SU-DHL-6 (cell line): ENCODE measurements at regions not wholly inside any gene's neighbourhood (a gene's known extent, or its start where the extent isn't known, plus 50 kb on each side); places are given as distances from the start of the nearest gene placed in this dataset.
"Not testable (repeated sequence)": the region's sequence is repeated elsewhere in the genome, so short reads cannot be mapped to it uniquely, and the experiment has no call there.

Source experiments
- H2AFZ ChIP-seq: fragments of 200-600 bp; sonication (generic); 2 replicates; pipeline ENCODE4 v1.6.1; 2014; ENCODE audit warnings: low read depth, mild to moderate bottlenecking, moderate library complexity, mixed read lengths, antibody characterized with exemption, low read length; ENCODE audit not compliant: severe bottlenecking
- H3F3A ChIP-seq: fragments of 200-600 bp; shearing (Covaris generic); 2 replicates; pipeline ENCODE4 v1.6.0; 2016; ENCODE audit warnings: antibody characterized with exemption, mild to moderate bottlenecking; ENCODE audit not compliant: insufficient read depth
- H3K27ac ChIP-seq: fragments of 200-600 bp; sonication (generic); 2 replicates; pipeline ENCODE4 v1.5.1; 2016; ENCODE audit warnings: low read depth, mild to moderate bottlenecking, low read length, moderate library complexity, mixed read lengths
- H3K27me3 ChIP-seq: fragments of 200-600 bp; sonication (generic), shearing (Covaris generic); 2 replicates; pipeline ENCODE4 v1.6.0; 2014; ENCODE audit warnings: mild to moderate bottlenecking, low read length
- H3K36me3 ChIP-seq: fragments of 200-600 bp; sonication (generic); 2 replicates; pipeline ENCODE4 v1.6.1; 2014; ENCODE audit warnings: mild to moderate bottlenecking, low read length, mixed read lengths
- H3K4me2 ChIP-seq: fragments of 300-600, 200-600 bp; shearing (Covaris generic), sonication (generic); 2 replicates; pipeline ENCODE4 v1.6.0; 2014; ENCODE audit warnings: low read length, low read depth, mild to moderate bottlenecking; ENCODE audit not compliant: poor library complexity, severe bottlenecking
- H3K4me3 ChIP-seq: fragments of 200-600 bp; sonication (generic); 2 replicates; pipeline ENCODE4 v1.5.1; 2014; ENCODE audit warnings: antibody characterized with exemption, low read length, mild to moderate bottlenecking, mixed read lengths; ENCODE audit not compliant: insufficient read depth, poor library complexity, severe bottlenecking
- H3K79me2 ChIP-seq: fragments of 200-600 bp; sonication (generic); 2 replicates; pipeline ENCODE4 v1.6.1; 2014; ENCODE audit warnings: mild to moderate bottlenecking, low read length, moderate library complexity; ENCODE audit not compliant: insufficient read depth
- H3K9ac ChIP-seq: fragments of 200-600 bp; sonication (generic); 2 replicates; pipeline ENCODE4 v1.7.0; 2014; ENCODE audit warnings: mild to moderate bottlenecking, low read length
- H3K9me2 ChIP-seq: fragments of 200-600 bp; sonication (generic); replicated peaks from 2 replicates; pipeline ENCODE4 v1.6.1; 2014; ENCODE audit warnings: low read length; ENCODE audit not compliant: insufficient read depth
- H3K9me3 ChIP-seq: fragments of 200-600 bp; sonication (generic); 2 replicates; pipeline ENCODE4 v1.6.1; 2014; ENCODE audit warnings: low read length, mixed read lengths; ENCODE audit not compliant: insufficient read depth
- H4K20me1 ChIP-seq: fragments of 200-600 bp; sonication (generic); 2 replicates; pipeline ENCODE4 v1.6.1; 2014; ENCODE audit warnings: low read depth, mild to moderate bottlenecking, antibody characterized with exemption, low read length, moderate library complexity, mixed read lengths
- CTCF ChIP-seq: fragments of 200-600 bp; sonication (generic); IDR thresholded peaks from one replicate; pipeline ENCODE4 v1.5.1; 2017; ENCODE audit warnings: antibody characterized with exemption, mild to moderate bottlenecking, low read length, moderate library complexity; ENCODE audit not compliant: insufficient read depth, poor library complexity, severe bottlenecking
- EZH2phosphoT487 ChIP-seq: fragments of 200-600 bp; sonication (generic), shearing (Covaris generic); conservative IDR thresholded peaks from 2 replicates; pipeline ENCODE4 v1.6.1; 2018; ENCODE audit warnings: mild to moderate bottlenecking, antibody characterized with exemption, low read length, moderate library complexity, mixed read lengths

GRCh38 chr5:174897281-174897950 lies 173.0 kb downstream of the MSX2 start:
- no peak overlapping the region for H3K4me3 ChIP-seq
- H3K36me3 ChIP-seq: no peaks in the 10 kb centered on the region
- H3K4me2 ChIP-seq: no peak overlapping the region
- no peaks in the 10 kb centered on the region for H3K9me2 ChIP-seq
- H3F3A ChIP-seq: no peaks in the 10 kb centered on the region
- H3K9ac ChIP-seq: no peak overlapping the region
- H2AFZ ChIP-seq: no peak overlapping the region
- no peak overlapping the region for H3K27ac ChIP-seq
- H3K9me3 ChIP-seq: no peaks in the 10 kb centered on the region
- no peaks in the 10 kb centered on the region for H3K27me3 ChIP-seq
- no peaks in the 10 kb centered on the region for H4K20me1 ChIP-seq
- no peak for TF ChIP-seq CTCF
- no peak for TF ChIP-seq EZH2phosphoT487
- no peaks in the 10 kb centered on the region for H3K79me2 ChIP-seq

DNA sequence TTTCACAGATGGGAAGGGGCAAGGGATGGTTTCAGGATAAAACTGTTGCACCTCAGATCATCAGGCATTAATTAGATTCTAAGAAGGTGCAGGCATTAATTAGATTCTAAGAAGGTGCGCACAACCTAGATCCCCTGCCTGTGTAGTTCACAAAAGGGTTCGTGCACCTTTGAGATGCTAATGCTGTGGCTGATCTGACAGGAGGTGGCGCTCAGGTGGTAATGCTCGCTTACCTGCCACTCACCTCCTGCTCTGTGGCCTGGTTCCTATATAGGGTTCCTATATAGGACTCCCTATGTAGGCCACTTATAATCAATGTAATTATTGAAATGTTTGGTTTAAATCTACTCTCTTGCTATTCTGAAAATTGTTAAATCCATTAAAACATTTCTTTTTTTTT lies 171.0 kb downstream of the MSX2 start:
- Histone ChIP-seq H3K79me2 (no peaks in the 10 kb centered on the region), H3K4me2 (no peak overlapping the region), H3F3A (no peaks in the 10 kb centered on the region), H4K20me1 (no peaks in the 10 kb centered on the region), H3K27ac (no peak overlapping the region), H3K4me3 (no peak overlapping the region), H3K9me2 (no peaks in the 10 kb centered on the region), H3K9me3 (no peaks in the 10 kb centered on the region), H3K9ac (no peak overlapping the region), H2AFZ (no peak overlapping the region), H3K27me3 (no peaks in the 10 kb centered on the region), H3K36me3 (no peaks in the 10 kb centered on the region)
- TF ChIP-seq CTCF: no peak
- TF ChIP-seq EZH2phosphoT487: no peak

GRCh38 chr5:174892742-174893141 lies 168.4 kb downstream of the MSX2 start:
- H2AFZ ChIP-seq: no peak overlapping the region

DNA sequence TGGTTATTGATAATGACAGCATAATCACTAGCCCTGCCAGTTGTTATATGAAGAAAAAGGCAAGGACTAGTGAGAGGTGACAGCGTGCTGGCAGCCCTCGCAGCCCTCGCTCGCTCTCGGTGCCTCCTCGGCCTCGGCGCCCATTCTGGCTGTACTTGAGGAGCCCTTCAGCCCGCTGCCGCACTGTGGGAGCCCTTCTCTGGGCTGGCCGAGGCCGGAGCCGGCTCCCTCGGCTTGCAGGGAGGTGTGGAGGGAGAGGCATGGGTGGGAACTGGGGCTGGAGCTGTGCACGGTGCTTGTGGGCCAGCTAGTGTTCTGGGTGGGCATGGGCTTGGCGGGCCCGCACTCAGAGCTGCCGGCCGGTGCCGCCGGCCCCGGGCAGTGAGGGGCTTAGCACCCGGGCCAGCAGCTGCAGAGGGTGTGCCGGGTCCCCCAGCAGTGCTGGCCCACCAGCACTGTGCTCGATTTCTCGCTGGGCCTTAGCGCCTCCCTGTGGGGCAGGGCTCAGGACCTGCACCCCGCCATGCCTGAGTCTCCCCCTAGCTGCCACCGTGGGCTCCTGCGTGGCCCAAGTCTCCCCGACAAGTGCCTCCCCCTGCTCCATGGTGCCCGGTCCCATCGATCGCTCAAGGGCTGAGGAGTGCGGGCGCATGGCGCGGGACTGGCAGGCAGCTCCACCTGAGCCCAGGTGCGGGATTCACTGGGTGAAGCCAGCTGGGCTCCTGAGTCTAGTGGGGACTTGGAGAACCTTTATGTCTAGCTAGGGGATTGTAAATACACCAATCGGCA lies 156.2 kb downstream of the MSX2 start:
- not testable (repeated sequence) for H3K4me2 ChIP-seq, H3F3A ChIP-seq, H3K36me3 ChIP-seq, H4K20me1 ChIP-seq, H3K27me3 ChIP-seq, H3K27ac ChIP-seq, H3K9ac ChIP-seq, H2AFZ ChIP-seq, H3K79me2 ChIP-seq, H3K9me2 ChIP-seq, H3K4me3 ChIP-seq, H3K9me3 ChIP-seq

More at GRCh38 chr5:174892742-174893141, 168.4 kb downstream of the MSX2 start:
- no peaks in the 10 kb centered on the region for H3F3A ChIP-seq
- H4K20me1 ChIP-seq: no peaks in the 10 kb centered on the region
- no peak overlapping the region for H3K9ac ChIP-seq
- no peaks in the 10 kb centered on the region for H3K9me2 ChIP-seq
- TF ChIP-seq CTCF (no peak), EZH2phosphoT487 (no peak)
- no peaks in the 10 kb centered on the region for H3K9me3 ChIP-seq
- H3K79me2 ChIP-seq: no peaks in the 10 kb centered on the region
- H3K4me2 ChIP-seq: no peak overlapping the region
- no peak overlapping the region for H3K4me3 ChIP-seq
- H3K27ac ChIP-seq: no peak overlapping the region
- H3K27me3 ChIP-seq: no peaks in the 10 kb centered on the region
- no peaks in the 10 kb centered on the region for H3K36me3 ChIP-seq
